HCT116 (cell line): ENCODE measurements at regions not wholly inside any gene's neighbourhood (a gene's known extent, or its start where the extent isn't known, plus 50 kb on each side); places are given as distances from the start of the nearest gene placed in this dataset.

Experiments used
- ATAC-seq: fragments of 200-7000 bp; cut with Tn5 transposase; 2 replicates; pipeline ENCODE4 v1.9.1; 2020; ENCODE audit warnings: mild to moderate bottlenecking, moderate library complexity
- BruUV-seq: library from RNA; stranded (reverse); fragments of 400-500 nt; replicated peaks from 2 replicates; lab custom pipeline; 2021; lab: Mats Ljungman, UMichigan
- CTCF ChIA-PET: fragments of 300-600 bp; sonication (Branson Sonifier 250); formaldehyde crosslinking; loops from one replicate; lab custom pipeline; 2021; ENCODE audit warnings: antibody characterized with exemption; lab: Charles Lee
- POLR2A ChIA-PET: fragments of 300-600, 350-600 bp; sonication (Branson Sonifier 250); formaldehyde crosslinking; loops from one replicate; lab custom pipeline; 2021; ENCODE audit warnings: antibody characterized with exemption; lab: Charles Lee
- RAD21 ChIA-PET, 2 experiments: fragments of 300-600 bp; sonication (Branson Sonifier 250); formaldehyde crosslinking; loops; one replicate each; lab custom pipeline; 2023; ENCODE audit warnings: low total read pairs in 2 of 2; ENCODE audit not compliant: uncharacterized antibody in 2 of 2, unreplicated experiment in 2 of 2, low non-redundant PET in 1 of 2; lab: Charles Lee
- DNase-seq: peaks from one replicate; pipeline ENCODE4 v3.0.0-alpha.2; 2010; ENCODE audit warnings: low read depth, low spot score
- H2AFZ ChIP-seq: fragments of 200-600 bp; shearing (Covaris generic), sonication (generic); 2 replicates; pipeline ENCODE4 v1.6.1; 2017; ENCODE audit warnings: low read depth, mixed run types, mixed read lengths, antibody characterized with exemption, low read length; ENCODE audit not compliant: poor library complexity, severe bottlenecking
- H3K27ac ChIP-seq: 2 replicates; pipeline ENCODE4 v1.5.1; 2012; ENCODE audit warnings: low read depth, low read length
- H3K27me3 ChIP-seq: fragments of 200-600 bp; sonication (generic); 2 replicates; pipeline ENCODE4 v1.6.1; 2016; ENCODE audit warnings: mixed run types, low read length, mixed read lengths; ENCODE audit not compliant: insufficient read depth
- H3K36me3 ChIP-seq, 2 experiments: fragments of 200-500 bp in 1 of 2; fragments of 200-600 bp in 1 of 2; sonication (Bioruptor generic) in 1 of 2; sonication (generic) in 1 of 2; 2 replicates each; pipeline versions ENCODE4 v1.5.1 to v1.6.1; 2014 to 2016; ENCODE audit warnings: low read length in 2 of 2, inconsistent platforms in 1 of 2, mixed read lengths in 1 of 2, mixed run types in 1 of 2; ENCODE audit not compliant: insufficient read depth in 2 of 2, control insufficient read depth in 1 of 2
- H3K4me1 ChIP-seq, 2 experiments: fragments of 200-600 bp in 1 of 2; sonication (generic) in 1 of 2; 2 replicates each; pipeline versions ENCODE4 v1.5.1 to v1.6.1; 2012 to 2017; ENCODE audit warnings: low read length in 2 of 2, inconsistent platforms in 1 of 2, mild to moderate bottlenecking in 1 of 2, mixed read lengths in 1 of 2, mixed run types in 1 of 2, moderate library complexity in 1 of 2; ENCODE audit not compliant: insufficient read depth in 2 of 2, control insufficient read depth in 1 of 2
- H3K4me2 ChIP-seq: fragments of 200-600 bp; sonication (generic); 2 replicates; pipeline ENCODE4 v1.6.1; 2017; ENCODE audit warnings: mixed run types, low read length, mixed read lengths
- H3K4me3 ChIP-seq, 2 experiments: fragments of 200-600 bp in 1 of 2; sonication (generic) in 1 of 2; replicated peaks in 1 of 2; 2 replicates each; pipeline ENCODE4 v1.5.1; 2011 to 2016; ENCODE audit warnings: low read length in 2 of 2, control low read depth in 1 of 2, low read depth in 1 of 2, mild to moderate bottlenecking in 1 of 2, mixed read lengths in 1 of 2, mixed run types in 1 of 2
- H3K79me2 ChIP-seq: fragments of 200-600 bp; sonication (generic); 2 replicates; pipeline ENCODE4 v1.6.1; 2017; ENCODE audit warnings: mild to moderate bottlenecking, mixed run types, low read length, moderate library complexity, mixed read lengths; ENCODE audit not compliant: insufficient read depth
- H3K9ac ChIP-seq: fragments of 200-600 bp; sonication (generic); 2 replicates; pipeline ENCODE4 v1.6.1; 2016; ENCODE audit warnings: low read length, mixed read lengths
- H3K9me2 ChIP-seq: fragments of 200-600 bp; sonication (generic), shearing (Covaris generic); 2 replicates; pipeline ENCODE4 v1.6.1; 2017; ENCODE audit warnings: mixed run types, mild to moderate bottlenecking, moderate library complexity; ENCODE audit not compliant: insufficient read depth
- H3K9me3 ChIP-seq, 2 experiments: fragments of 200-500 bp in 1 of 2; fragments of 200-600 bp in 1 of 2; sonication (Bioruptor generic) in 1 of 2; sonication (generic) in 1 of 2; 2 replicates each; pipeline ENCODE4 v1.6.1; 2014 to 2017; ENCODE audit warnings: low read length in 2 of 2, mixed read lengths in 2 of 2, inconsistent platforms in 1 of 2, low read depth in 1 of 2, mild to moderate bottlenecking in 1 of 2, mixed run types in 1 of 2, moderate library complexity in 1 of 2; ENCODE audit not compliant: control insufficient read depth in 1 of 2, insufficient read depth in 1 of 2
- H4K20me1 ChIP-seq: fragments of 200-600 bp; sonication (generic), shearing (Covaris generic); 2 replicates; pipeline ENCODE4 v1.6.1; 2017; ENCODE audit warnings: mixed run types, mild to moderate bottlenecking, moderate library complexity; ENCODE audit not compliant: insufficient read depth
- CBX3 ChIP-seq: IDR thresholded peaks from 2 replicates; pipeline ENCODE4 v1.6.1; 2012; ENCODE audit warnings: low read depth
- CEBPB ChIP-seq: IDR thresholded peaks from 2 replicates; pipeline ENCODE4 v1.6.1; 2012; ENCODE audit warnings: low read depth
- CTCF ChIP-seq, 3 experiments: fragments of 200-600 bp in 1 of 3; sonication (generic) in 1 of 3; IDR thresholded peaks in 2 of 3; conservative IDR thresholded peaks in 1 of 3; 2 replicates each; pipeline ENCODE4 v1.5.1; 2012 to 2017; ENCODE audit warnings: low read depth in 2 of 3, low read length in 2 of 3, antibody characterized with exemption in 1 of 3, borderline replicate concordance in 1 of 3, control low read depth in 1 of 3, mild to moderate bottlenecking in 1 of 3, mixed read lengths in 1 of 3, mixed run types in 1 of 3, moderate library complexity in 1 of 3; ENCODE audit not compliant: insufficient read depth in 1 of 3
- EGR1 ChIP-seq: IDR thresholded peaks from 2 replicates; pipeline ENCODE4 v1.6.1; 2012; ENCODE audit warnings: low read depth
- ELF1 ChIP-seq: IDR thresholded peaks from 2 replicates; pipeline ENCODE4 v1.6.1; 2012; ENCODE audit warnings: low read depth, borderline replicate concordance
- EZH2 ChIP-seq: fragments of 200-600 bp; sonication (generic); IDR thresholded peaks from 2 replicates; pipeline ENCODE4 v1.6.1; 2017; ENCODE audit warnings: antibody characterized with exemption, mixed run types
- EZH2phosphoT487 ChIP-seq: fragments of 200-600 bp; IDR thresholded peaks from 2 replicates; pipeline ENCODE4 v1.6.1; 2018; ENCODE audit warnings: antibody characterized with exemption, borderline replicate concordance
- JUND ChIP-seq: IDR thresholded peaks from 2 replicates; pipeline ENCODE4 v1.6.1; 2012
- MAX ChIP-seq: IDR thresholded peaks from 2 replicates; pipeline ENCODE4 v1.6.1; 2012
- POLR2A ChIP-seq: IDR thresholded peaks from 2 replicates; pipeline ENCODE4 v1.7.0; 2011; ENCODE audit warnings: borderline replicate concordance; ENCODE audit not compliant: insufficient read depth, insufficient read length; ENCODE audit errors: extremely low read depth
- POLR2AphosphoS5 ChIP-seq: IDR thresholded peaks from 2 replicates; pipeline ENCODE4 v1.6.1; 2011; ENCODE audit warnings: mild to moderate bottlenecking, low read depth, low read length, moderate library complexity
- SIN3A ChIP-seq: IDR thresholded peaks from 2 replicates; pipeline ENCODE4 v1.6.1; 2012; ENCODE audit warnings: low read depth
- SP1 ChIP-seq: IDR thresholded peaks from 2 replicates; pipeline ENCODE4 v1.6.1; 2012; ENCODE audit warnings: low read depth
- SRF ChIP-seq: IDR thresholded peaks from 2 replicates; pipeline ENCODE4 v1.6.1; 2012; ENCODE audit warnings: low read depth
- YY1 ChIP-seq: IDR thresholded peaks from 2 replicates; pipeline ENCODE4 v1.6.1; 2011; ENCODE audit warnings: low read length, low read depth, moderate library complexity, mild to moderate bottlenecking; ENCODE audit not compliant: insufficient replicate concordance; ENCODE audit errors: extremely low read depth
- ZBTB33 ChIP-seq: IDR thresholded peaks from 2 replicates; pipeline ENCODE4 v1.6.1; 2011; ENCODE audit warnings: mild to moderate bottlenecking, low read length, moderate library complexity; ENCODE audit not compliant: insufficient replicate concordance; ENCODE audit errors: extremely low read depth
- ZFX ChIP-seq: fragments of 450-650 bp; IDR thresholded peaks from 2 replicates; pipeline ENCODE4 v1.6.1; 2017
- ZNF274 ChIP-seq: fragments of 200-500 bp; sonication (Bioruptor generic); IDR thresholded peaks from 2 replicates; pipeline ENCODE4 v1.6.1; 2014; ENCODE audit warnings: mild to moderate bottlenecking, low read depth, low read length, inconsistent platforms
- intact Hi-C: fragments of 100-400 bp; cut with micrococcal nuclease; formaldehyde crosslinking; loops from 2 replicates; pipeline ENCODE4 v1.10.0; 2022
- TF ChIP-seq, protein P1 (sequence below): IDR thresholded peaks from 2 replicates; pipeline ENCODE4 v1.6.1; 2012; ENCODE audit warnings: low read depth
- TF ChIP-seq, protein P2 (sequence below): IDR thresholded peaks from 2 replicates; pipeline ENCODE4 v1.6.1; 2012

DNA sequence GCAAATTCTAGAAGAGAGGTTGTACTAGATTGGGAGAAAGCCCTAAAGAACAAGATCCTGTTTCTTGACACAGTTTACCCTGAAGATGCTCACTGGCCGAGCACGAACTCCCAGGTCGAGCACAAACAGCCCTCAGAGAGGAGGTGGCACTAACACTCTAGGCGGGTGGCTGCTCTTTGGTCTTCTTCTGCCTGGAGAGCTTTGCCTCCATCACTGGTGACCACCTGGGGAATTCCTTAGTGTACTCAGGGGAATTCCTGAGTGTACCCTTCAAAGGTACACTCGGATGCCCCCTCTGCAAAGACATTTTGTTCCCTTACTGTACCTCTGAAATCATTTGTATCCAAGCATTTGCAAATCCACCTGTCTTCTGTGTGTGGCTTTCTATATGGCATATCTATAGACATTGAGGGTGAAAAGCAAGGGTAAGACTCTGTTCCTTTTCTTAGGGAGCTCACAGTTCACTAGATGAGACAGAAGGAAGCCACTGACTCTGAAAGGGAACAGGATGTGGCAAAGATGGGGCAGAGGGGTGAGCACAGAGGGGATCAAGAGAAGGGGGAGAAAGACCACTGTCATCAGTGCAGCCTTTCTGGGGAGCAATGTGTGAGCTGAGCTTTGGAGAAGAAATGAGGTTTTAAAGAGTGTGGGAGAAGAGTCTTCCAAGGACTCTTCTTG, 124.3 kb downstream of the GPCPD1 start:
- Histone ChIP-seq H3K9me2 (no peaks in the 10 kb centered on the region), H3K9me3 (no peaks in the 10 kb centered on the region), H3K36me3 (no peaks in the 10 kb centered on the region), H3K4me1 (no peaks in the 10 kb centered on the region), H2AFZ (no peak overlapping the region), H3K4me2 (no peak overlapping the region), H3K9ac (no peak overlapping the region), H4K20me1 (no peaks in the 10 kb centered on the region), H3K4me3 (no peak overlapping the region), H3K27me3 (peaks cover 12% of the 10 kb centered on the region; the same call in 1 of the 2 replicates), H3K27ac (no peak overlapping the region), H3K79me2 (no peaks in the 10 kb centered on the region)
- ChIA-PET POLR2A (no interaction called here), RAD21 (no interaction called here), CTCF (no interaction called here)
- intact Hi-C loops = no loop called here
- ATAC-seq = no peak
- no TSS peak for BruUV-seq
- TF ChIP-seq CTCF (IDR thresholded peaks at IDR 0.05 in 2 of 3, conservative IDR thresholded peaks at IDR 0.05 in 1 of 3; ENCODE audit: borderline replicate concordance in 1 of 3, insufficient read depth in 1 of 3, low read depth in 2 of 3, low read length in 2 of 3) (no peak), ZFX (no peak), ELF1 (no peak), EZH2phosphoT487 (no peak), POLR2A (no peak), ZBTB33 (no peak), POLR2AphosphoS5 (no peak), CBX3 (no peak), EGR1 (no peak), SRF (no peak), SP1 (no peak), YY1 (no peak), CEBPB (no peak), ZNF274 (no peak), MAX (no peak), JUND (no peak), SIN3A (no peak), EZH2 (no peak)
- TF ChIP-seq, protein P1, sequence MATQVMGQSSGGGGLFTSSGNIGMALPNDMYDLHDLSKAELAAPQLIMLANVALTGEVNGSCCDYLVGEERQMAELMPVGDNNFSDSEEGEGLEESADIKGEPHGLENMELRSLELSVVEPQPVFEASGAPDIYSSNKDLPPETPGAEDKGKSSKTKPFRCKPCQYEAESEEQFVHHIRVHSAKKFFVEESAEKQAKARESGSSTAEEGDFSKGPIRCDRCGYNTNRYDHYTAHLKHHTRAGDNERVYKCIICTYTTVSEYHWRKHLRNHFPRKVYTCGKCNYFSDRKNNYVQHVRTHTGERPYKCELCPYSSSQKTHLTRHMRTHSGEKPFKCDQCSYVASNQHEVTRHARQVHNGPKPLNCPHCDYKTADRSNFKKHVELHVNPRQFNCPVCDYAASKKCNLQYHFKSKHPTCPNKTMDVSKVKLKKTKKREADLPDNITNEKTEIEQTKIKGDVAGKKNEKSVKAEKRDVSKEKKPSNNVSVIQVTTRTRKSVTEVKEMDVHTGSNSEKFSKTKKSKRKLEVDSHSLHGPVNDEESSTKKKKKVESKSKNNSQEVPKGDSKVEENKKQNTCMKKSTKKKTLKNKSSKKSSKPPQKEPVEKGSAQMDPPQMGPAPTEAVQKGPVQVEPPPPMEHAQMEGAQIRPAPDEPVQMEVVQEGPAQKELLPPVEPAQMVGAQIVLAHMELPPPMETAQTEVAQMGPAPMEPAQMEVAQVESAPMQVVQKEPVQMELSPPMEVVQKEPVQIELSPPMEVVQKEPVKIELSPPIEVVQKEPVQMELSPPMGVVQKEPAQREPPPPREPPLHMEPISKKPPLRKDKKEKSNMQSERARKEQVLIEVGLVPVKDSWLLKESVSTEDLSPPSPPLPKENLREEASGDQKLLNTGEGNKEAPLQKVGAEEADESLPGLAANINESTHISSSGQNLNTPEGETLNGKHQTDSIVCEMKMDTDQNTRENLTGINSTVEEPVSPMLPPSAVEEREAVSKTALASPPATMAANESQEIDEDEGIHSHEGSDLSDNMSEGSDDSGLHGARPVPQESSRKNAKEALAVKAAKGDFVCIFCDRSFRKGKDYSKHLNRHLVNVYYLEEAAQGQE = no peak
- TF ChIP-seq, protein P2, sequence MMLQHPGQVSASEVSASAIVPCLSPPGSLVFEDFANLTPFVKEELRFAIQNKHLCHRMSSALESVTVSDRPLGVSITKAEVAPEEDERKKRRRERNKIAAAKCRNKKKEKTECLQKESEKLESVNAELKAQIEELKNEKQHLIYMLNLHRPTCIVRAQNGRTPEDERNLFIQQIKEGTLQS = no peak
- no peak for DNase-seq
